CD14-positive monocyte (primary cell): ENCODE measurements at regions not wholly inside any gene's neighbourhood (a gene's known extent, or its start where the extent isn't known, plus 50 kb on each side); places are given as distances from the start of the nearest gene placed in this dataset.

ENCODE experiments used
- DNase-seq, 3 donors: peaks; one replicate each; pipeline ENCODE4 v3.0.0-alpha.2; 2011 to 2022
- H2AFZ ChIP-seq: 2 replicates; pipeline ENCODE4 v1.6.0; 2012; ENCODE audit warnings: mild to moderate bottlenecking, low read depth, low read length, inconsistent platforms; ENCODE audit not compliant: insufficient read depth, poor library complexity, severe bottlenecking
- H3K27ac ChIP-seq, 2 donors: 1 replicate in 1 of 2; 2 replicates in 1 of 2; pipeline ENCODE4 v1.5.1; 2012 to 2013; ENCODE audit warnings: low read length in 2 of 2, control low read depth in 1 of 2, inconsistent platforms in 1 of 2, low read depth in 1 of 2, mild to moderate bottlenecking in 1 of 2
- H3K27me3 ChIP-seq, 2 donors: one replicate each; pipeline versions ENCODE4 v1.6.0 to v1.6.1; 2011 to 2013; ENCODE audit warnings: low read length in 2 of 2; ENCODE audit not compliant: control insufficient read depth in 2 of 2, insufficient read depth in 2 of 2
- H3K36me3 ChIP-seq, 2 donors: replicated peaks in 1 of 2; 1 replicate in 1 of 2; 2 replicates in 1 of 2; pipeline versions ENCODE4 v1.5.1 to v1.6.1; 2012 to 2013; ENCODE audit warnings: low read length in 2 of 2, control low read depth in 1 of 2, inconsistent platforms in 1 of 2, mild to moderate bottlenecking in 1 of 2; ENCODE audit not compliant: insufficient read depth in 2 of 2, control insufficient read depth in 1 of 2
- H3K4me1 ChIP-seq, 2 donors: 1 replicate in 1 of 2; 2 replicates in 1 of 2; pipeline versions ENCODE4 v1.5.1 to v1.6.1; 2012 to 2013; ENCODE audit warnings: low read length in 2 of 2, control low read depth in 1 of 2, inconsistent platforms in 1 of 2, mild to moderate bottlenecking in 1 of 2, moderate library complexity in 1 of 2; ENCODE audit not compliant: insufficient read depth in 2 of 2, control insufficient read depth in 1 of 2
- H3K4me2 ChIP-seq: replicated peaks from 2 replicates; pipeline ENCODE3; 2012; ENCODE audit warnings: low read length, moderate library complexity, mild to moderate bottlenecking; ENCODE audit not compliant: poor library complexity, severe bottlenecking; ENCODE audit errors: extremely low read depth
- H3K4me3 ChIP-seq, 3 experiments: fragments of 200-600 bp in 1 of 3; sonication (generic) in 1 of 3; replicated peaks in 1 of 3; 1 replicate in 2 of 3; 2 replicates in 1 of 3; pipeline ENCODE4 v1.5.1; 2011 to 2013; ENCODE audit warnings: low read length in 3 of 3, mild to moderate bottlenecking in 3 of 3, control low read depth in 2 of 3, low read depth in 2 of 3, inconsistent platforms in 1 of 3, moderate library complexity in 1 of 3
- H3K79me2 ChIP-seq: 2 replicates; pipeline ENCODE4 v1.6.0; 2012; ENCODE audit warnings: mild to moderate bottlenecking, control low read depth, inconsistent platforms, low read length, moderate library complexity; ENCODE audit not compliant: insufficient read depth
- H3K9ac ChIP-seq: 2 replicates; pipeline ENCODE4 v1.6.0; 2017; ENCODE audit warnings: low read length, mild to moderate bottlenecking; ENCODE audit not compliant: insufficient read depth, poor library complexity, severe bottlenecking
- H3K9me3 ChIP-seq, 2 donors: replicated peaks in 1 of 2; 1 replicate in 1 of 2; 2 replicates in 1 of 2; pipeline versions ENCODE4 v1.5.1 to v1.6.1; 2012 to 2013; ENCODE audit warnings: low read length in 2 of 2, control low read depth in 1 of 2; ENCODE audit not compliant: control insufficient read depth in 1 of 2, insufficient read depth in 1 of 2
- H4K20me1 ChIP-seq: 2 replicates; pipeline ENCODE4 v1.6.0; 2012; ENCODE audit warnings: mild to moderate bottlenecking, low read length, control low read depth, moderate library complexity; ENCODE audit not compliant: insufficient read depth
- H3K27ac Mint-ChIP-seq, 7 donors: one replicate each; pipeline ENCODE4 v1.8.0; 2020; ENCODE audit warnings: mild to moderate bottlenecking in 7 of 7, mixed read lengths in 7 of 7, moderate library complexity in 6 of 7, inconsistent platforms in 2 of 7
- H3K27me3 Mint-ChIP-seq, 3 donors: one replicate each; pipeline ENCODE4 v1.8.0; 2021 to 2022; ENCODE audit warnings: low read depth in 3 of 3, mild to moderate bottlenecking in 3 of 3, mixed read lengths in 3 of 3, moderate library complexity in 3 of 3, inconsistent platforms in 1 of 3
- H3K36me3 Mint-ChIP-seq, 2 donors: one replicate each; pipeline ENCODE4 v1.8.0; 2020; ENCODE audit warnings: mixed read lengths in 2 of 2, inconsistent platforms in 1 of 2, mild to moderate bottlenecking in 1 of 2
- H3K4me1 Mint-ChIP-seq: one replicate; pipeline ENCODE4 v1.8.0; 2020; ENCODE audit warnings: mild to moderate bottlenecking, mixed read lengths
- H3K4me3 Mint-ChIP-seq, 2 donors: one replicate each; pipeline ENCODE4 v1.8.0; 2020; ENCODE audit warnings: mild to moderate bottlenecking in 2 of 2, mixed read lengths in 2 of 2, moderate library complexity in 1 of 2
- H3K9me3 Mint-ChIP-seq, 7 donors: one replicate each; pipeline ENCODE4 v1.8.0; 2020 to 2022; ENCODE audit warnings: mixed read lengths in 7 of 7, mild to moderate bottlenecking in 6 of 7, moderate library complexity in 6 of 7, inconsistent platforms in 2 of 7
- CTCF ChIP-seq: fragments of 200-600 bp; IDR thresholded peaks from one replicate; pipeline ENCODE4 v1.8.0; 2022; ENCODE audit warnings: antibody characterized with exemption, mild to moderate bottlenecking
- WGBS: methylation state at CpG from one replicate; pipeline ENCODE4 v1.1.5; 2013; ENCODE audit warnings: missing lambda C conversion rate; ENCODE audit not compliant: insufficient coverage; 5-methylcytosine and 5-hydroxymethylcytosine counted together
- intact Hi-C, 2 donors: fragments of 100-400 bp; cut with micrococcal nuclease; formaldehyde crosslinking; loops; one replicate each; pipeline versions ENCODE4 v1.15.0 to v1.15.1; 2023

DNA sequence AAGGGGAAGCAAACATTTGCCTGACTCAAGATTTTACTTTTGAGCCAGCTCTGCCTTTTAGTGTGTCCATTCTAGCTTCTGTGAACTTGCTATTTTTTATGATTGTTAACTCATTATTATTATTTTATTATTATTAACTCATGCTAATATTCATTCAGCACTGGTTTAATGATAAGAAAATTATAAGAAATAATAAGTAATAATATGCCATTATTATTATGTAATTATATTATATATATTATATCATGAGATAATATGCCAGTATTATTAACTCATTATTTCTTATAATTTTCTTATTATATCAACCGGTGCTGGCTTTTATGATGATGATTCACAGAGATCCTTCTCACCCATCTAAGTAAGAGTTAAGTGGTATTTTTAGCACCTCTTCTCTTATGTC lies 79.3 kb upstream of the NPVF start:
- Histone ChIP-seq H3K4me1 (no peaks in the 10 kb centered on the region), H3K9ac (no peak overlapping the region), H3K27me3 (no peaks in the 10 kb centered on the region), H3K9me3 (no peaks in the 10 kb centered on the region), H4K20me1 (no peaks in the 10 kb centered on the region), H3K4me3 (no peak overlapping the region), H3K36me3 (no peaks in the 10 kb centered on the region), H3K27ac (no peak overlapping the region), H3K79me2 (no peaks in the 10 kb centered on the region), H3K4me2 (no peak overlapping the region), H2AFZ (no peak overlapping the region)
- no peak for DNase-seq
- H3K36me3 Mint-ChIP-seq = no peaks in the 10 kb centered on the region
- H3K4me3 Mint-ChIP-seq = no peak overlapping the region
- intact Hi-C loops = no loop called here
- no peaks in the 10 kb centered on the region for H3K4me1 Mint-ChIP-seq
- H3K27me3 Mint-ChIP-seq = peaks cover 4 to 10% (median 4%) of the 10 kb centered on the region in 3 donors
- H3K27ac Mint-ChIP-seq = no peak overlapping the region
- no CpG with 5 or more reads among the region's 1 CpG for WGBS
- H3K9me3 Mint-ChIP-seq = no peaks in the 10 kb centered on the region
- no peak for TF ChIP-seq CTCF

- Histone ChIP-seq H3K9ac (no peak overlapping the region), H2AFZ (no peak overlapping the region), H3K4me3 (no peak overlapping the region), H3K27me3 (no peaks in the 10 kb centered on the region), H3K4me1 (no peaks in the 10 kb centered on the region), H3K9me3 (no peaks in the 10 kb centered on the region), H4K20me1 (no peaks in the 10 kb centered on the region), H3K27ac (no peak overlapping the region), H3K79me2 (no peaks in the 10 kb centered on the region), H3K4me2 (no peak overlapping the region), H3K36me3 (no peaks in the 10 kb centered on the region)
- Mint-ChIP-seq H3K4me1 (peaks cover 1% of the 10 kb centered on the region), H3K27me3 (peaks cover 4 to 8% (median 4%) of the 10 kb centered on the region in 3 donors), H3K4me3 (no peak overlapping the region), H3K27ac (no peak overlapping the region), H3K36me3 (no peaks in the 10 kb centered on the region), H3K9me3 (no peaks in the 10 kb centered on the region)
- 100% methylated on average over 3 of the region's 4 CpGs for WGBS
- TF ChIP-seq CTCF = no peak
- no peak for DNase-seq
- intact Hi-C loops = no loop called here
These were observed 80.0 kb upstream of the NPVF start for GRCh38 chr7:25308246-25308645.
